ENCODE measurements at regions not wholly inside any gene's neighbourhood (a gene's known extent, or its start where the extent isn't known, plus 50 kb on each side); places are given as distances from the start of the nearest gene placed in this dataset.

DNA sequence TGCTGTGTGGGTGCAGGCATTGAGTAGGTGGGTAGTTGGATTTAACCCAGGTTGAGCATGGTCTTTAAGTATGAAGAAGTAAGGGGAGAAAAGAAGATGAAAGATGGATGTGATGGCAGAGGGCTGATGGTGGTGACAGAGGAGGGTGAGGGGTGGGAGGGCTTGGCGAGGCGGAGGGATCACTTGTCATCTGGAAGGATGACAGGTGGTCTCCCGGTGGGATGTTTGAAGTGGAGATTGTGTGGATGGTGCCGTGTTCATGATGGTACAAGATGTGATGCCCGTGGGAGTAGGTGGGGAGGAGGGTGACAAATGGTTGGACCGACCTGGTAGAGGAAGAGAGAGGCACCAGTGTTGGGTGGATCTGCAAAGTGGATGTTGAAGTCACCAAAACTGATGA is 208.8 kb downstream of the RPLP1 start:
- DNase-seq (ENCODE audit: low spot score) = peak; percentile 31
- H3K27ac ChIP-seq = no peak overlapping the region
- H3K4me3 ChIP-seq = no peak overlapping the region
- TF ChIP-seq, protein P1, sequence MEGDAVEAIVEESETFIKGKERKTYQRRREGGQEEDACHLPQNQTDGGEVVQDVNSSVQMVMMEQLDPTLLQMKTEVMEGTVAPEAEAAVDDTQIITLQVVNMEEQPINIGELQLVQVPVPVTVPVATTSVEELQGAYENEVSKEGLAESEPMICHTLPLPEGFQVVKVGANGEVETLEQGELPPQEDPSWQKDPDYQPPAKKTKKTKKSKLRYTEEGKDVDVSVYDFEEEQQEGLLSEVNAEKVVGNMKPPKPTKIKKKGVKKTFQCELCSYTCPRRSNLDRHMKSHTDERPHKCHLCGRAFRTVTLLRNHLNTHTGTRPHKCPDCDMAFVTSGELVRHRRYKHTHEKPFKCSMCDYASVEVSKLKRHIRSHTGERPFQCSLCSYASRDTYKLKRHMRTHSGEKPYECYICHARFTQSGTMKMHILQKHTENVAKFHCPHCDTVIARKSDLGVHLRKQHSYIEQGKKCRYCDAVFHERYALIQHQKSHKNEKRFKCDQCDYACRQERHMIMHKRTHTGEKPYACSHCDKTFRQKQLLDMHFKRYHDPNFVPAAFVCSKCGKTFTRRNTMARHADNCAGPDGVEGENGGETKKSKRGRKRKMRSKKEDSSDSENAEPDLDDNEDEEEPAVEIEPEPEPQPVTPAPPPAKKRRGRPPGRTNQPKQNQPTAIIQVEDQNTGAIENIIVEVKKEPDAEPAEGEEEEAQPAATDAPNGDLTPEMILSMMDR (IDR thresholded peaks at IDR 0.05) = no peak

DNA sequence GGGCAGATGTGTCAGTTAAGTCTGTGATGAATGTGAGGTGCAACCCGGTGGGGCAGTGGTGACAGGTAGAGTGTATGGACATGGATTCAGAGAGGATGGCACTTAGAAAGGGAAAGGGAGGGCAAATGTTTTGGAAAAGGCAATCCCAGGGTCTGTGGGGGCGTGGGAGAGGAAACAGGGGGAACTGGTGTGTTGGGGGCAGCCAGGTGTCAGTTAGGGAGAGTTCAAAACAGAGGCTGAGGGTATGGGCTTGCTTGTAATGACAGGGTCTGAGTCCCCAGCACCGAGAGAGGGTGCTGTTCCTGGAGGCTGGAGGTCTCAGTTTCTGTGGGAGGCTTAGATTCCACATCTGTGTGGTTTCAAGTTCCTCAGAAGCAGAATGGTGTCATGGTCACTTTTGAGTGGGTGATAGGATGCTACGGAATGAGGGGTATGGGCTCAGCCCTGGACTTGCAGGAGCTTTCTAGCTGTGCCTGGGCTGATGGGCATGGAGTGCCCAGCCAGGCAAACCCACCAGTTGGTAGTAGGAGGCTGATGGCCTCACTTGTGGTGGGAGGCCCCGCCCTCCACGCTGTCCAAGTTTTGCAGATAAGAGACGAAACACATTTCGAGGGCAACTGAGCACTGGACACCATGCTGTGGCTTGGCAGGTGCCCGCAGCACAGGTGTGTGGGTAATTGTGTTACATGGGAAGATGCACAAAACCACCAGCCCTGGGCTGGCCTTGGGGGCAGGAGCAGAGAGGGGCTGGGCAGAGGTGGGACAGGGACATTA is 209.4 kb downstream of the RPLP1 start:
- Histone ChIP-seq H3K4me3 (no peak overlapping the region), H3K27ac (no peak overlapping the region)
- TF ChIP-seq, protein P1 (IDR thresholded peaks at IDR 0.05) = no peak
- peak; percentile 65 for DNase-seq (ENCODE audit: low spot score)

DNA sequence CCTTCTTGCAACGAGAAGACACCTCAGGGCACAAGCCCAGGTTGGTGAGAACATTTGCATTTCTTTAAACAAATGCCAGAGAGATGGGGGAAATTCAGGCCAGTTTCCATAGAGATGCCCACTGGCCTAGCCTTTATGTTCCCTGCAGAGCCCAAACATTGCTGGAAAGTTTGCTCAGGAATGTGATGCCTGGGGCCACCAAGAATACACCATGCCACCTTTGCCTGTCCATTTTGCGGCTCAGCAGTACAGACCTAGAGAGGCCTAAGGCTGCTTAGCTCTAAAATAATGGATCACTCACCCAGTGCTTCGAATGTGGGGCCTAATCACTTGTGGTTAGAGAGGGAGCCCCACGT is 210.0 kb downstream of the RPLP1 start:
- H3K27ac ChIP-seq = no peak overlapping the region
- DNase-seq (ENCODE audit: low spot score) = no peak
- TF ChIP-seq, protein P1 (IDR thresholded peaks at IDR 0.05) = no peak
- no peak overlapping the region for H3K4me3 ChIP-seq

DNA sequence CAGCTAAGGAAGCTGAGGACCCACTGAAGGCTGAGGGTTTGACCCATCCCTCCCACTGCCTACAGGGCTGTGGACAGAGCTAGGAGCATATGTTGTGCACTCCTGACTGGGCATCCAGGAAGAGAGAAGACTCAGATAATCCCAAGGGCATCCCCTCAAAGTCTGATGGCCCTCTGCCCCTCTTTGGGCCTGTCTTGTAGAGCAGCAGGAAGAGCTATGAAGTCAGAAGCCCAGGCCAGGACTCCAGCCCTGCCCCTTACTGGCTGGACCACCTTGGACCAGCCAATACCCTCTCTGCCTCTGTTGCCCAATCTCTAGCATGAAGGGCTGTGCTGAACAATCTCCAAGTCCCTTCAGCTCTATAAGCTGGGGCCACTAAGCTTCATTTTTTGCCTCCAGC is 210.8 kb downstream of the RPLP1 start:
- TF ChIP-seq, protein P1 (IDR thresholded peaks at IDR 0.05) = no peak
- H3K4me3 ChIP-seq = no peak overlapping the region
- DNase-seq (ENCODE audit: low spot score) = peak; percentile 46
- no peak overlapping the region for H3K27ac ChIP-seq

DNA sequence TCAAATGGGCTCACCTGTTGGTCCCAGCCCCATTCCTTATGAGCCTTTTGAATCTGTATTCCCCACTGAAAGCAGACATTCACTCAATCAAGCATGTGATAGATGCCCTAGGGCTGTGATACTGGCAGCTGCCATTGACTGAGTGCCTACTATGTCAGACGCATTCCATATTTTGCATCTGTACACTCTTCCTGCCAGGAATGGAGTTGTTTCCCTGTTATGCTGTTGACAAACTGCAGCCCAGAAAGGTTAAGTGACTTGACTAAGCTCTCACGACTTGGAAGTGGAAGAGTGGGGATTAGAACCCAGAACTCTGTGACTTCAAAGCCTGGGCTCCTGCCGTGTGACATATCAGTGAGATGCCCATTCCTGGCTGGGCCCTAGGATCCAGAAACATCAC is 211.4 kb downstream of the RPLP1 start:
- DNase-seq (ENCODE audit: low spot score) = no peak
- Histone ChIP-seq H3K27ac (no peak overlapping the region), H3K4me3 (no peak overlapping the region)
- TF ChIP-seq, protein P1 (IDR thresholded peaks at IDR 0.05) = no peak

DNA sequence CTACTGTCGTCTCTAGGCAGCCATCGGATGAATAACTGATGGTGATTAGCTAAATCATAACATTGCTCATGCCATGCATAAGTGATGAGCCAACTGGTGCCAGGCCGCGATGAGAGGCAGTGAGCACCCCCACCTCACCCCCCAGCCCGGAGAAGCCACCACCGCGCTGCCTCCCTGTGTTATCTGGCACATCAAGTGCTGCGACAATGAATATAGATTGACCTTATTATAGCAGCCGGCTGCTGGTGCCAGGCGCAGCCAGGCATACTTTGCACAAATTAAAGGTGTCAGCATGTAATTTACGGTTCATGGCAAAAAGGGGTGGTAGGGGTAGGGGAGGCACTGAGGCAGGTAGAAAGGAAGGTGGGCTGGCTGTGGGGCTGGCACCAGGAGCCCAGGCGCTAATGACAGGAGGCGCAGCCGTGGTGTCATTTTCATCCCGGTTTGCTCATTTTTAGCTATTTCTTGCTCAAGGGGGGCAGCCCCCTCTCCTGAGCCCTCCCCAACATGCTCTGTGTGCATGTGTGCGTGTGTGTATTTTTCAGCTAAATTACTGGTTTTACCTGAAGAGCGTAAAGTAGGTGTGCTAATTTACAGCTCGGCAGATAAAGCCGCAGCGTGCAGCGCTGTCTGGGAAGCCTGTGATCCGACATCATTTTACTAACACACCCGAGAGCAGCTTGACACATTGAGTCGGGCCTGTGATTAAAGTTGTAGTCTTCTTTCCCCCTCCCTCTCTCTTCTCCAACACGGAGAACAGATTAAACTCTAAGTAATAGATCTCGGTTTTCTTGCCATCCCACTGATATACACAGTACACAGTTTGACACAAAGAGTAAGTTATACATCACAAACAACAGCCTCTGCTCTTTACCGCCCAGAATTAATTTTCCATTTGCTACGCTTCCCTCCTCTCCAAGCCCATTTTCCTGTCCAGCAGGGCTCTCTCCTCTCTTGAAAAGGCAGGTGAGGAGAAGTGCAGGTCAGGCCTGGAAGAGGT is 212.3 kb downstream of the RPLP1 start:
- Histone ChIP-seq H3K27ac (no peak overlapping the region), H3K4me3 (no peak overlapping the region)
- TF ChIP-seq, protein P1 (IDR thresholded peaks at IDR 0.05) = no peak
- DNase-seq (ENCODE audit: low spot score) = peak; percentile 52
